NOMO-1 treated with DMSO at 0.1 percent for 48 hours (cell line): ENCODE measurements at regions not wholly inside any gene's neighbourhood (a gene's known extent, or its start where the extent isn't known, plus 50 kb on each side); places are given as distances from the start of the nearest gene placed in this dataset.
"Not testable (repeated sequence)": the region's sequence is repeated elsewhere in the genome, so short reads cannot be mapped to it uniquely, and the experiment has no call there.

Experiments used
- DNase-seq: peaks from one replicate; lab custom pipeline; 2025; ENCODE audit not compliant: unreplicated experiment; lab: John Stamatoyannopoulos, UW

DNA sequence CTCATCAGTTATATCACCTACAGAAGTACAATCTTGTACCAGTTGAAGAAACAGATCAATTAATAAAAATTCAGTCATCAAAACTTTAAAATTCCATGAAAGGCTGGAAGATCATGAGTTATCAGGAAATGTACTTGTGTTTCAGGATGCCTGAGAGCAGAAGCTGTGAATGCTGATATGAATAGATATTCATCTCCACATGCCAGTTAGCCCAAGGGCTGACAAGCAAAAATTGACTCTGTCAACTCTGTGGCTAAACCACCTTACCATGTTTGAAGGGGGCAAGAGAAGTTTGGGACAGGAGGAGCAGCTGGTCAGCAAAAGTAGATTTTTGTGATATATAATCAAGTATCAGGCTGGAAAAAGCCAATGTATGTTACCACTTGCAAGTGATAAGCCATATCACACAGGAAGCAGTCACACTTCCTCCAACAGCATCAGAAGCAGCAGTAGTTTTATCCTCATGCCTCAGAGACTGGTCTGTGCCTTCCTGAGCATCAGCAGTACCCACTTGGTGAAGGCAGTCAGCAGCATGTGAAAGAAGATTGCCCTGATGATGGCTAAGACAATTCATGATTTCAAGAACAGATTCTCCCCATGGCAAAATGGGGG, 328.2 kb upstream of the CNTNAP5 start:
- no peak for DNase-seq

DNA sequence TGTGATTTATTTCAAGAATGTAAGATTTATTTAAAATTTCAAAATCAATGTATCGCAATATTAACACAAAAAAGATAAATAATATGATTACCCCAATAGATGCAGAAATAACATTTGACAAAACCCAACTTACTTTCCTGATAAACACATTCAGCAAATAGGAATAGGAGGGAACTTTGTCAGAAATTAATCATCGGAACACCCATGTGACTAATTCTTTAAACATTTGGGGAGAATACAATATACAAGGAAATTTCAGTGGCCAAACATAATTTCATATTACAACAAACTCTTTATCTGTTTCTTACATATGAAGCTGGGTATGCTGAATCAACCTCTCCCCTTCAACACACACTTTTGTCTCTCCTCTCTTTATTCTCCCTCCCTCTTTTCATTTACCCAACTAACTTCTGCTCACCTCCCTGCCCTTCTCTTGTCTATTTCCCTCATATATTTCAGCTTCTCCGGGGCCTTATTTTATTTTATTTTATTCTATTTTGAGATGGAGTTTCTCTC, 309.6 kb upstream of the CNTNAP5 start:
- DNase-seq = no peak

DNA sequence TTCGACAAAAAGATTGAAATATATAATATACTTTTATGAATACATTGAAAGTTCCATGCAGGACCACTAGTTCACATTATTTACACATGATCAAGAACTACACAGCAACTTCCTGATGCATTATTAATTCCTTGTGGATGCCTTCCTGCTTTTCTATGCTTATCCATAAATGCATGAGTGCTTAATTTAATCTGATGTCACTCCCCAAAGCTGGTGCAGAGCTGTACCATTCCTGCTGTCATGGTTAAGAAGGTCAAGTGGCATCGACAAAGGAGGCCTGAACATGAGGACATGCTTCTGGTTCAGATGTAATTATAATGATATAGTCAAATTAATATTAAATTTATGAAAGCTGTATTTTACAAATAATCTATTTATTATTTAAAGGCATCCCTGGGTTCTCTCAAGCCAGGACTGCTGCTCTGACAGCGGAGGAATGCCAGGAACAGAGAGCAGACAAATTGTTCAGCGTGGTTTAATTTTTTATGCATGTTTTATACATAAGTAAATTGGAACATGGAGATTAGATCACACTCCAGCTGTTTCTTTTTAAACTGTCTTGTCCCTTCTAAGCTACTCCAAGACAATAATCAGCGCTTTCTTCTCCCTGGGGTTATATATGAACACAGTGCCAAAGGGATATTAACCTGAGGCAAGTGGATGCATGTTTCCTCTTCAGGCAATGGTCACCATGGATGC, 307.3 kb upstream of the CNTNAP5 start:
- no peak for DNase-seq

DNA sequence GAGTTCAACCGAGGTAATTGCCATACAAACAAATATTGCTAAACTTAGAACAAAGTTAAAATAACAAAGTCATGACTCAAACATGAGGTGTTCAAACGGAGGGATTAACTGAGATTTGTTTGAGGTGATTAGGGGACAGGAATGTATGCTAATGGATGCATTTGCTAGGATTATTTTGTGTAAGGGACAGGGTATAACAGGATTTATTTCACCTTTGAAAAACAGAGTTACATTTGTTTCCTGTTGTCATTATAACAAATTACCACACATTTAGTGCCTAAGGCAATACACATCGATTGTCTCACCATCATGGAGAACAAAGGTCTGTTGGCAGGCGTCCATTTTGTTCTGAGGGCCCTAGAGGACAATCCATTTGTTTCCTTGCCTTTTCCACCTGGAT, 304.3 kb upstream of the CNTNAP5 start:
- DNase-seq = no peak

DNA sequence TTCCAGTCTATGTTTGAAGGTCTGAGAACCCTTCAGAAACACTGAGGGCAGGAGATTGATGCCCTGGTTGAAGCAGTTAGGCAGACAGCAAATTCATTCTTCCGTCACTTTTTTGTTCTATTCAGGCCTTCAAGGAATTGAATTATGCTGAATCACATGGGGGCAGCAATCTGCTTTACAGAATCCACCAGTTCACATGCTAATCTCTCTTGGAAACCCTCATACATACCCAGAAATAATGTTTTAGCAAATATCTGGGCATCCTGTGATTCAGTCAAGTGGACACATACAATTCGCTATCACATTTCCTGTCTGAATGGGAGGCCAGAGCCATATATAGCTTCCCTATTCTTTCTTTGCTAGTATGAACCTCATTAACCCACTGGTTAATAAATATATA, 301.4 kb upstream of the CNTNAP5 start:
- DNase-seq = no peak

DNA sequence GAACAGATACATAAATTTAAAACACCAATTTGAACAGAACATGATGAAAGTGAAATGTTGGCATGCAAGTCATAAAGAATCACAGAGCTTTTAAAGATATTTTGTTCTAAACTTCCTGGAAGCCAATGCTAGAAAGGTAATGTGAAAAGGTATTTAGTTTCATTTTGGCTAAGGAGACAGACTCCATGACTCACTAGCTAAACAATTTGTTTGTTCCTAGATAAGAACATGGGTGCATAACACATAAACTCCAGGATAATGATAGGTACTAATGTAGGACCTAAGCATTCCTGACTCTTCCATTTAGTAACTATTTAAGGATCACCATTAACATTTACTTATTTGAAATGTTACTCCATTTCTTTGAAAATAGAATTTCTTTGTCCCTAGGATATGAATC, 292.5 kb upstream of the CNTNAP5 start:
- no peak for DNase-seq

DNA sequence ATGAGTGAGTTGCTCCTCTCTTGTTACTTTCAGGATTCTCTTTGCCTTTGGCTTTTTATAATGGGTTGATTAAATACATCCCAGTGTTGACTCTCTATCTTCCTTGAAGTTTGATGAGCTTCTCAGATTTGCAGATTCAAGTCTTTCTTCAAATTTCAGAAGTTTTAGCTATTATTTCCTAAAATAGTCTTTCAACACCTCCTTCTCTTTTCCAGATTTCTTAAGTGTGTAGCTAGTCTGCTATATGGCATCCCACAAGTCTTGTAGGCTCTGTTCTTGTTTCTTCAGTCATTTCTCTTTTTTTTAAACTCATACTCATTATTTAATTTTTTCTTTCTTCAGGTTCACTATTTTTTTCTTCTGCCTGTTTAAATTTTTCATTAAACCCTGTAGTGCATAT, 287.7 kb upstream of the CNTNAP5 start:
- no peak for DNase-seq

DNA sequence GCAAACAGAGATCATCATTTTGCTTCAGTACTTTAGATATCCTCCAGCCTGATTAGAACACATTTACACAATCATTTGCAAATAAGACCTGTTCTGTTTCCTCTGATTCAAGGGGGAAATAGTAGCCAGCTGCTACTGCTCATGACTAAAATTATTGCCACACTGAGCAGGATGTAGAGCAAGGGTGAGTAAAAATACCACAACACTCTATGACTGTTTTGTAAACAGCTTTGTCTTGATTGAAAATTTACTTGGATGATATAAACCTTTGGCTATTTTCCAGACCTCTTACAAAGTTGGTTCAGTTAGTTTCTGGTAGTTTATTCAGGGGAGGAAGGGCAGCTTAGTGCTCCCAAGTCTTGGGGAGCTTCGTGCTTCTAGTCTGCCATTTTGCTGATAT, 286.4 kb upstream of the CNTNAP5 start:
- DNase-seq = no peak

DNA sequence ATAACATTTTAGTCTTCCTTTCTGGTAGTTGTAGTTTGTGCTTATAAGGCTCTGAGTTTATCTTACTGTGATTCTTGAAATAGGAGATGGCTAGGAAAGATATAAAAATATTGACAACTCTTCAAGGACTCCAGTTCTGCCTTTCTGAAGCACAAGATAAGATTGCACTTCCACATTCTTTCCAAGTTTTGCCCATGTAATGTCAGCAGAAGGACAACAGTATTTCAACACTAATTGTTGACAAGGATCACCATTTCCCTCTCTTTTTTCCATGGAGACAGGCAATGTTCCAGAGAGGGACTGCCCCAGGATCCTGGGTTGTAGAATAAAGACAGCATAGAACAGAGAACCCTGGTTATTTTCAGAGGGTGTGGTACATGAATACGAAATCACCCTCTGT, 279.1 kb upstream of the CNTNAP5 start:
- DNase-seq = no peak

DNA sequence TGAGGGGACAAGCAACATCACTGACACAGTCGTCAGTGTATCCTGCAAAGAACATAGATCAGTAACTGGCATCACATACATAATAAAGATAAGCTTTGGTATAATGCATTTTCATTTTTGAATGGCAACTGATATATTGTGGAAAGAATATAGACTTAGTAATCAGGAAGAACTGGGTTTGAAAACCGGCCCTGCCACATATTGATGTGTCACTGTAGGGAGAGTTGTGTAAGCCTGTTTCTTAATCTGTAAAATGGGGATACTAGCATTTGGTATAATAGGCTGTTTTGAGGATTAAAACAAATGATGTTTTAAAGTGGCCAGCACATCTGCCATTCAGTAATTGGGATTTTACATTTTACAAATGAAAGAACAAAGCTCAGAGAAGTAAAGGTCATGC, 277.8 kb upstream of the CNTNAP5 start:
- no peak for DNase-seq

DNA sequence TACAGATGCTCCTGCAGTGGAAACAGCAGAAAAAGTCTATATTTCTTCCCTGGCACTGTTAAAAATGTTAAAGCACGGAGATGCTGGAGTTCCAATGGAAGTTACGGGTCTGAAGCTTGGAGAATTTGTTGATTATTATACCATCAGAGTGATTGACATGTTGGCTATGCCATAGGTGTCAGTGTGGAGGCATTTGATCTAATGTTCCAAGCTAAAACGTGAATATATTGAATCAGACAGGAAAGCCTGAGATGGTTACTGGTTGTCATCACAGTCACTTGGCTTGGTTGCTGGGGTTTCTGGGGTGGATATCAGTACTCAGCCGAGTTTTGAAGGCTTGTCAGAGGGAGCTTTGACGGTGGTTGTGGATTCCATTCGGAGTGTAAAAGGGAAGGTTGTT, 262.9 kb upstream of the CNTNAP5 start:
- no peak for DNase-seq

DNA sequence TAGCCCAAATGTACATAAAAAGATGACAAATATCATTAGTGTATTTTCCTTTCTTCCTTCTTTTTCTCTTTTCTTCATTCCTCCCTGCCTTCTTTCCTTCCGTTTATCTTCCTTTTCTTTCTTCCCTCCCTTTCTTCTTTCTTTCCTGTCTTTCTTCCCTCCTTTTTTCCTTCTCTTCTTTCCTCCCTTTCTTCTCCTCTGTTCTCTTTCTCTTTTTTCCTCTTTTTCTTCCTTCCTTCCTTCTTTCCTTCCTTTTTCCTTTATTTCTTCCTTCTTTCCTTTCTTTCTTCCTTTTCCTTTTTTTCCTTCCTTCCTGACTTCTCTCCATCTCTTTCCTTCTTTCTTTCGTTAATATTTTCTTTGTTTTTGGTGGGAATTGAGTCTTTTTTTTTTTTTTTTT, 256.9 kb upstream of the CNTNAP5 start:
- DNase-seq = no peak

DNA sequence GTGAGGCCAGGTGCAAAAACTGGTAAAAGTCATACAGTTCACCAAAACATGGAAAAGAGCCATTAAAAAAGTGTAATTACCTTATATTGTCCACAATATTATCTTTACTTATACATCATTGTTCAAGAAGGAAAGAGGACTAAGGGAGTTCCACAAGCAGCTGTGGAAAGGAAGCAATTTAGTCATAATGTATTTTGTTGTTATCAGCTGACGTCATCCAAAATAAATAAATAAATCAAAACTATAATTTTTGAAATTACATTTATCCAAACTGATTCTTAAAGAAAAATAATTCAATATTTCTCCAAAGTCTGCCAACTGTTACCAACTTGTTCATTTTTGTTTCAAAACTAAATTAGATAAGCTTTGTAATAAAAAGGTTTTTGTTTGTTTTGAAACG, 256.1 kb upstream of the CNTNAP5 start:
- no peak for DNase-seq

DNA sequence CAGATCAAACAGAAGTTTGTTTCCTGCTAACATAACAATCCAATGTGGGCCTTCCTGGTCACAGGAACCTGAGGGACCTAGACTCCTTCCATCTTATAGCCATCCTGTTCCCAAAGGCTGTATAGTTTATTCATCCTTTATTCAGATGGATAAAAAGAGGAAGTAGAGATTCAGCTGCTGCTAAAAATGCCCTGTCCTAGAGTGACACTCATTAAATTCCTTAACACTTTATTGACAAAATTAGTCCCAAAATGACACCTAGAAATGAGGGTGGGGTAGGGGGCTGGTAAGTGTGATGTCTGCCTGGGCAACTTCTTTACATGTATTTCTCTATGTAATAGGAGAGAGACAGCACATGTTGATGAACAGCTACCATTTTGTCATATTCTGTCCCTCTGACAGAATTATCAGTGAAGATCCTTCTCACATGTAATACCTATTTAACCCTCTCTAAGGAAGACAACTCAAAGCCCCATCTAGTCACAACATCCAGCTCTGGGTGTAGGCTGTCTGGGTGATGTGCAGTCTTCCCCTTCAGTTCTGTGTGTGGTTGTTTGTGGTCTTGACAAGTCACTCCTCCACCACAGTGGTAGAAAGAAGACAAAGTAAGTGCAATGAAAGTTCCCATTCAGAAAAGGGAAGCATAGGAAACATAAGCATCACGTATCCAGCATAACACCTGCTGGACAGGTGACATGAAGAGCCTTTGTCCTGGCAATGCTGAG, 253.9 kb upstream of the CNTNAP5 start:
- DNase-seq = no peak

DNA sequence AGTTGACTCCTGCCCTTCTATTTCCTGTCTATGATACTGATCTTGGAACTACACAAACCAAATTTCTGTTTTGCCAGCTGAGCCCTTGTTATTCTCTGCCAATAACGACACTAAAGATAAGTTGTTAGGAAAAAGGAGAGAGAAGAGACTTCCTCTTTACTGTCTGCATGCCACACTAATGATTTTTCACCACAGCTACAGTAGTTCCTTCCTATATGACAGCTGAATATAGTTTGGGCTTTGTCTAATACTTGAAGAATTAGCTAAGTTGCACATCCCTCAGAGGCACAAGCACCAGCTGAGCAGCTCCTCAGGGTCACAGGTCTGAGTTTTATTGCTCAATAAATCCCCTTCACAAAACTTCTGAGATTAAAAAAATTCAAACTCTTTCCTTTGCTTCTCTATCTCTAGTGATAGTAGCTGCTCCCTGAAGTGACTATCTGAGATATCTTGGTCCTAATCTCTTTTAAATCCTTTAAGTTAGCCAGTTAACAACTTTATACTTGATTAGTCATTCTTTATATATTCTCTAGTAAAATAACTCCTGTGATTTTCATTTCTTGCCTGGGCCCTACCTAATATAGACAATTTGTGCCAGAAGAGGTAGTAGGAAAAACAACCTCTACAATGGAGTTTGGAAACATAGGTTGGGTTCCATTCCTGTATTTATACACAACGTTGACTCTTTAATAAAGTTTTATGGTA, 253.0 kb upstream of the CNTNAP5 start:
- no peak for DNase-seq

DNA sequence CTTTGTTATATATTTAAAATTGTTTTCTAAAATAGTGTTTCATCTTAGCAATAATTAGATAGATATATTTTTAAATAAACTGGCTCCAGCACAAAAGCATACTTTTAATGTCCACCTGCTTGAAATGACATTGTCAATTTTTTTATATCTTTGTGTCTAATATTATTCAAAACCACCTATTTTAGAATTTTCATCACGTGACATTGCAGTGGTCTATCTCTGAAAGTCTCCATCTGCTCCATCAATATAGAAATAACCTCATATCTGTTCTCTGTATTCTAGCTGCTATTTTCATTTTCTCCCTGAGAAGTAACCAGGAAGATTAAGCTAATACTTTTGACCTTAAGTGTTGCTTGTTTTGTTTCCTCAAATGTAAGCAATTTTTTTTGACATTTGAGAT, 248.0 kb upstream of the CNTNAP5 start:
- DNase-seq = no peak

DNA sequence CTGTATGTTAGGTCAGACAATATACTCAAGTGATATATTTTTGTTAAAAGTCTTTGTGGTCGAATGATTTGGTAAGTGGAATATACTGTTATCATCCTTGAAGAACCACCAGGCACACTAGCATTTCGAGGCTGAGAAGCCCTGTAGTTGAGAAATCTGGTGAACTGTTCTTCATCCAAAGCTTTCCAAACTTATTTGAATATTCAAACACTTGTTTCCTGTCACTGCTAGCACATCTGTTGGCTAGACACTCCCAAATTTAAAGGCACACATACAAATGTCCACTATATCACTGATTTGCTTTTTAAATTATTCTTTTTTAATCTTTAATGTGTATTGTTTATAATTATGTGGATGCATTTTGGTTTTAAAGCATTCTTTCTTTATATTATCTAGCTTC, 241.9 kb upstream of the CNTNAP5 start:
- DNase-seq = no peak

DNA sequence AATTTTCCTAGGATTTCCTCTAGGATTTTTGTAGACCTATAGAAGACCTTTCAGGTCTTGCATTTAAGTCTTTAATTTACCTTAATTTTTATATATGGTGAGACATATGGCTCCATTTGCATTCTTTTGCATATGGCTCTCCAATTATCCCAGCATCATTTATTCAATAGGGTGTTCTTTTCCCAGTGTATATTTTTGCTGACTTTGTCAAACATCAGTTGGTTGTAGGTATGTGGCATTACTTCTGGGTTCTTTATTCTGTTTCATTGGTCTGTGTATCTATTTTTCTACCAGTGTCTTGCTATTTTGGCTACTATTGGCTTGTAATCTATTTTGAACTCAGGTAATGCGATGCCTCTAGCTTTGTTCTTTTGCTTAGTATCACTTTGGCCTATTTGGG, 239.8 kb upstream of the CNTNAP5 start:
- no peak for DNase-seq

DNA sequence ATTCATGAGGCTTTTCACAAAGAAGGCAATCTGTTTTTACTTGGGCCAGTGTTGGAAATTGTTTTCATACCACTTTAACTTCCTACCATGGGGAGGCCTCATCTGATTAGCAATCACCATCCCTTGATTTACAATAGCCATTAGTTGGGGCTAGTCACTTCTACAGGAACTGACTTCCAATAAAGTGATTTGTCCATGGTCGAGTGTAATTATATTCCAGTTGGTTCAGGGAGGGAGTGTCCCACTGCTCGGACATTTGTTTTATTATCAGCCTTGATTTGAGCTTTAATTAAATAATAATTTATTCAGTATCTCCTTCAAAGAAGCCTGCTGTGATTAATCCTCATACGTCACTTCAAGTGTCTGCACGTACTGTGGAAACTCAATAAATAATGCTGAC, 233.9 kb upstream of the CNTNAP5 start:
- no peak for DNase-seq

DNA sequence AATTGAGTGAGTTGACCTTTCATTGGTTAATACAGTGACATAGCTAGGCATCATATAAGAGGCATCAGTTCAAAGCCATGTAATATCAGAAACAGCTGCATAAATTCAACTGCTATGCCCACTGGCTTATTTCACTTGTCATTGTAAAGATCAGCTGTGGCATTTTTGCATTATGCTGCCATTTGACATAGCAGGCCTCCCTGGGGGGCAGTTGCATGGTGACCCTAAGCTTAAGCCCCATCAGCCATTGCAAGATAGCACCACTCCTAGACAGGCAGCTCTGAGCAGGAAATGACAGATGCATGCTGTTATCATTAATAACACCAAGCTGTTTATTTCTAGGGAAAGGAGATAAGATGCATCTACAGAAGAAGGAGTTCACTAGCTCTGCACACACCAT, 233.4 kb upstream of the CNTNAP5 start:
- no peak for DNase-seq

DNA sequence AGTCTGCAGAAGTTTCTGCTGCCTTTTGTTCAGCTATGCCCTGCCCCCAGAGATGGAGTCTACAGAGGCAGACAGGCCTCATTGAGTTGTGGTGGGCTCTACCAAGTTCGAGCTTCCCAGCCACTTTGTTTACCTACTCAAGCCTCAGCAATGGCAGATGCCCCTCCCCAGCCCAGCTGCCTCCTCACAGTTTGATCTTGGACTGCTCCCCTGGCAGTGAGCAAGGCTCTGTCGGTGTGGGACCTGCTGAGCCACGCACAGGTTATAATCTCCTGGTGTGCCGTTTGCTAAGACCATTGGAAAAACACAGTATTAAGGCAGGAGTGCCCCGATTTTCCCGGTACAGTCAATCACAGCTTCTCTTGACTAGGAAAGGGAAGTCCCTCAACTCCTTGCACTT, 221.0 kb upstream of the CNTNAP5 start:
- DNase-seq = not testable (repeated sequence)

DNA sequence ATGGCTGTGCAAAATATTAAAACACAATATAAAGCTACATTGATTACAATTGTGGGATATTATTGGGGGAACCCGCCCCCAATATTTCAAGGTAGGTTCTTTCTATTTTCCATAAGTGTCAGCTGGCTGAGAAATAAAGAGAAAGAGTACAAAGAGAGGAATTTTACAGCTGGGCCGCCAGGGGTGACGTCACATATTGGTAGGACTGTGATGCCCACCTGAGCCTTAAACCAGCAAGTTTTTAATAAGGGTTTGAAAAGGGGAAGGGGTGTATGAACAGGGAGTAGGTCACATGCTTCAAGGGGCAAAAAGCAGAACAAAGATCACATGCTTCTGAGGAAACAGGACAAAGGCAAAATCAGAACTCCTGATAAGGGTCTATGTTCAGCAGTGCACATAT, 219.3 kb upstream of the CNTNAP5 start:
- not testable (repeated sequence) for DNase-seq
